NB4 (cell line): ENCODE measurements at regions not wholly inside any gene's neighbourhood (a gene's known extent, or its start where the extent isn't known, plus 50 kb on each side); places are given as distances from the start of the nearest gene placed in this dataset.

ENCODE experiments used
- POLR2A ChIP-seq: IDR thresholded peaks from 2 replicates; pipeline ENCODE4 v1.6.1; 2011; ENCODE audit warnings: mild to moderate bottlenecking; ENCODE audit not compliant: insufficient read length; ENCODE audit errors: extremely low read depth
- TF ChIP-seq, protein P1 (sequence below): IDR thresholded peaks from one replicate; pipeline ENCODE4 v1.5.1; 2012; ENCODE audit warnings: low read depth, low read length
- TF ChIP-seq, protein P2 (sequence below): IDR thresholded peaks from 2 replicates; pipeline ENCODE4 v1.6.1; 2011; ENCODE audit warnings: low read depth, low read length

DNA sequence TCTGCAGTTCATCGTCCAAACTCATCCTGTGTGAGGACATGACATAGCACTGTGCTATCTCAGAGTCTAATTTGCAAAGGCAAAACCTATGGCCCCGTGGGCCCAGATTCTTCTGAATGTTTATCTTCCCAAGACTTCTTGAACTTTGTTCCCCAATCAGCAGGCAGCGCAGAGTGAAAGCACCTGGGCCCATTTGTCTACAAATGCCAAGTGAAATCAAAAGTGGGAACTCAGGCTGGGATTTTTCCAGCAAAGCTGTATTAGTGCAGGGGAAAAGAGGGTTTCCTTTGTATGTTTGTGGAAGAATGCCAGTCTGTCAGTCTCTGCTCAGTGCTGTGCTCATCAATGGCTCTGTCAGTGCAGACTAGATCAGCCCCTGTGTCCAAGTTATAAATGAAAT is 55.8 kb downstream of the FOXD1 start:
- TF ChIP-seq, protein P1, sequence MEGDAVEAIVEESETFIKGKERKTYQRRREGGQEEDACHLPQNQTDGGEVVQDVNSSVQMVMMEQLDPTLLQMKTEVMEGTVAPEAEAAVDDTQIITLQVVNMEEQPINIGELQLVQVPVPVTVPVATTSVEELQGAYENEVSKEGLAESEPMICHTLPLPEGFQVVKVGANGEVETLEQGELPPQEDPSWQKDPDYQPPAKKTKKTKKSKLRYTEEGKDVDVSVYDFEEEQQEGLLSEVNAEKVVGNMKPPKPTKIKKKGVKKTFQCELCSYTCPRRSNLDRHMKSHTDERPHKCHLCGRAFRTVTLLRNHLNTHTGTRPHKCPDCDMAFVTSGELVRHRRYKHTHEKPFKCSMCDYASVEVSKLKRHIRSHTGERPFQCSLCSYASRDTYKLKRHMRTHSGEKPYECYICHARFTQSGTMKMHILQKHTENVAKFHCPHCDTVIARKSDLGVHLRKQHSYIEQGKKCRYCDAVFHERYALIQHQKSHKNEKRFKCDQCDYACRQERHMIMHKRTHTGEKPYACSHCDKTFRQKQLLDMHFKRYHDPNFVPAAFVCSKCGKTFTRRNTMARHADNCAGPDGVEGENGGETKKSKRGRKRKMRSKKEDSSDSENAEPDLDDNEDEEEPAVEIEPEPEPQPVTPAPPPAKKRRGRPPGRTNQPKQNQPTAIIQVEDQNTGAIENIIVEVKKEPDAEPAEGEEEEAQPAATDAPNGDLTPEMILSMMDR, result no peak
- TF ChIP-seq POLR2A, result no peak
- TF ChIP-seq, protein P2, sequence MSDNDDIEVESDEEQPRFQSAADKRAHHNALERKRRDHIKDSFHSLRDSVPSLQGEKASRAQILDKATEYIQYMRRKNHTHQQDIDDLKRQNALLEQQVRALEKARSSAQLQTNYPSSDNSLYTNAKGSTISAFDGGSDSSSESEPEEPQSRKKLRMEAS, result no peak
